Tibial artery (tissue), 4 donors: ENCODE measurements at regions not wholly inside any gene's neighbourhood (a gene's known extent, or its start where the extent isn't known, plus 50 kb on each side); places are given as distances from the start of the nearest gene placed in this dataset.
"Not testable (repeated sequence)": the region's sequence is repeated elsewhere in the genome, so short reads cannot be mapped to it uniquely, and the experiment has no call there.

Source experiments
- DNase-seq, 2 donors: peaks; one replicate each; pipeline ENCODE4 v3.0.0-alpha.2; 2019
- H3K27ac ChIP-seq, 2 donors: fragments of 200-600 bp; sonication (generic) in 1 of 2; 1 replicate in 1 of 2; 2 replicates in 1 of 2; pipeline ENCODE4 v1.5.1; 2018 to 2019; ENCODE audit warnings: mild to moderate bottlenecking in 1 of 2
- H3K27me3 ChIP-seq, 2 donors: fragments of 200-600 bp; sonication (generic) in 1 of 2; one replicate each; pipeline versions ENCODE4 v1.5.1 to v1.6.0; 2016 to 2019
- H3K36me3 ChIP-seq, 3 donors: fragments of 200-600 bp; sonication (generic) in 2 of 3; one replicate each; pipeline ENCODE4 v1.5.1; 2016 to 2019; ENCODE audit warnings: mild to moderate bottlenecking in 2 of 3
- H3K4me1 ChIP-seq, 4 donors: fragments of 200-600 bp; sonication (generic) in 2 of 4; 1 replicate in 3 of 4; 2 replicates in 1 of 4; pipeline ENCODE4 v1.5.1; 2016 to 2019
- H3K4me3 ChIP-seq, 2 donors: fragments of 200-600 bp; sonication (generic) in 1 of 2; 1 replicate in 1 of 2; 2 replicates in 1 of 2; pipeline ENCODE4 v1.5.1; 2018 to 2019; ENCODE audit warnings: mild to moderate bottlenecking in 2 of 2
- H3K9me3 ChIP-seq, 3 donors: fragments of 200-600 bp; sonication (generic) in 1 of 3; one replicate each; pipeline ENCODE4 v1.5.1; 2016 to 2019
- intact Hi-C: fragments of 100-400 bp; cut with DNase I; formaldehyde crosslinking; loops from one replicate; pipeline ENCODE4 v1.15.0; 2023; ENCODE audit warnings: low total_unique reads
- TF ChIP-seq, protein P1 (sequence below), 2 experiments: fragments of 200-600 bp in 1 of 2; fragments of 450-650 bp in 1 of 2; IDR thresholded peaks; one replicate each; pipeline ENCODE4 v1.5.1; 2017 to 2019; ENCODE audit warnings: antibody characterized with exemption in 2 of 2, mild to moderate bottlenecking in 1 of 2, moderate library complexity in 1 of 2

DNA sequence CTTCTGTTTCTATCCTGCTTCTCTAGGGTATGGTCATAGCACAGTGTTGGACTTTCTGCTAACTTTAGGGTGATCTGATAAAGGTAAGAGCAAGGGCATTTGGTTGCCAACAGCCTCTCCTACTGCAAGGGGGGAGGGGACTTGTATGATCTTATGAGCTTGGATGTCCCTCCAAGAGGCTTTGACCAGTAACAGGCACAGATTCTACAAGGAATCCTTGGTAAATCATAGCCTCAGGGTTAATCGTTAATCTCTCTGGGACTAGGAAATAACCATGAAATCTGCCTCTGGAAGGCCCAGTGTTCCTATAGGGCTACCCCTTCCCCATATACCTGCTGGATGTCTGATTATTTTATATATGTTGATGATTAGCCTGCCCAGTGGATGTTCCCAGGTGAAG is 134.8 kb upstream of the TNFSF4 start:
- DNase-seq, result no peak

DNA sequence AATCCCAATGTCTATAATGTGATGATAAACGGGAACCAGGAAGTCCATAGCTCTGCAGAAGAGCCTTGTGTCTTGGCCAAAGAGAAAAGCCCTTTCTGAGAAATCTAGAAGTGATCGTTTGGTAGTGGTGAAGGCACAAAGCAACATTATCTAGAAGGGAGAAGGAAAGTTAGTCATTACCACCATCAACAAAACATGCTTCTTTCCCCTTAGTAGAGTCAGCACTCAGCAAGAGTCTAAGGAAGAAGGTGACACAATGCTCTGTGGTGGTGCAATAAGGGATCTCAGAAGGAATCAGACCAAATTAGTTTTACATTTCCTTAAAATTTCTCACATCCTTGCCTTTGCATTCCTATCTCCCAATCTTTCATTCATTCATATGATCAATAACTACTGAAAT is 134.4 kb upstream of the PRDX6 start:
- no peak for DNase-seq
- TF ChIP-seq, protein P1, sequence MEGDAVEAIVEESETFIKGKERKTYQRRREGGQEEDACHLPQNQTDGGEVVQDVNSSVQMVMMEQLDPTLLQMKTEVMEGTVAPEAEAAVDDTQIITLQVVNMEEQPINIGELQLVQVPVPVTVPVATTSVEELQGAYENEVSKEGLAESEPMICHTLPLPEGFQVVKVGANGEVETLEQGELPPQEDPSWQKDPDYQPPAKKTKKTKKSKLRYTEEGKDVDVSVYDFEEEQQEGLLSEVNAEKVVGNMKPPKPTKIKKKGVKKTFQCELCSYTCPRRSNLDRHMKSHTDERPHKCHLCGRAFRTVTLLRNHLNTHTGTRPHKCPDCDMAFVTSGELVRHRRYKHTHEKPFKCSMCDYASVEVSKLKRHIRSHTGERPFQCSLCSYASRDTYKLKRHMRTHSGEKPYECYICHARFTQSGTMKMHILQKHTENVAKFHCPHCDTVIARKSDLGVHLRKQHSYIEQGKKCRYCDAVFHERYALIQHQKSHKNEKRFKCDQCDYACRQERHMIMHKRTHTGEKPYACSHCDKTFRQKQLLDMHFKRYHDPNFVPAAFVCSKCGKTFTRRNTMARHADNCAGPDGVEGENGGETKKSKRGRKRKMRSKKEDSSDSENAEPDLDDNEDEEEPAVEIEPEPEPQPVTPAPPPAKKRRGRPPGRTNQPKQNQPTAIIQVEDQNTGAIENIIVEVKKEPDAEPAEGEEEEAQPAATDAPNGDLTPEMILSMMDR (IDR thresholded peaks at IDR 0.05), result no peak
- intact Hi-C loops, result no loop called here
- no peak overlapping the region for H3K27ac ChIP-seq
- no peak overlapping the region for H3K4me3 ChIP-seq
- no peaks in the 10 kb centered on the region for H3K27me3 ChIP-seq
- H3K9me3 ChIP-seq, result no peaks in the 10 kb centered on the region
- H3K36me3 ChIP-seq, result no peaks in the 10 kb centered on the region
- H3K4me1 ChIP-seq, result no peaks in the 10 kb centered on the region

More for the DNA sequence above, 134.8 kb upstream of the TNFSF4 start:
- H3K4me1 ChIP-seq, result no peaks in the 10 kb centered on the region
- TF ChIP-seq, protein P1 (IDR thresholded peaks at IDR 0.05), result no peak
- no peak overlapping the region for H3K4me3 ChIP-seq
- no peaks in the 10 kb centered on the region for H3K36me3 ChIP-seq
- no peaks in the 10 kb centered on the region for H3K9me3 ChIP-seq
- intact Hi-C loops, result no loop called here
- H3K27ac ChIP-seq, result no peak overlapping the region
- no peaks in the 10 kb centered on the region for H3K27me3 ChIP-seq

DNA sequence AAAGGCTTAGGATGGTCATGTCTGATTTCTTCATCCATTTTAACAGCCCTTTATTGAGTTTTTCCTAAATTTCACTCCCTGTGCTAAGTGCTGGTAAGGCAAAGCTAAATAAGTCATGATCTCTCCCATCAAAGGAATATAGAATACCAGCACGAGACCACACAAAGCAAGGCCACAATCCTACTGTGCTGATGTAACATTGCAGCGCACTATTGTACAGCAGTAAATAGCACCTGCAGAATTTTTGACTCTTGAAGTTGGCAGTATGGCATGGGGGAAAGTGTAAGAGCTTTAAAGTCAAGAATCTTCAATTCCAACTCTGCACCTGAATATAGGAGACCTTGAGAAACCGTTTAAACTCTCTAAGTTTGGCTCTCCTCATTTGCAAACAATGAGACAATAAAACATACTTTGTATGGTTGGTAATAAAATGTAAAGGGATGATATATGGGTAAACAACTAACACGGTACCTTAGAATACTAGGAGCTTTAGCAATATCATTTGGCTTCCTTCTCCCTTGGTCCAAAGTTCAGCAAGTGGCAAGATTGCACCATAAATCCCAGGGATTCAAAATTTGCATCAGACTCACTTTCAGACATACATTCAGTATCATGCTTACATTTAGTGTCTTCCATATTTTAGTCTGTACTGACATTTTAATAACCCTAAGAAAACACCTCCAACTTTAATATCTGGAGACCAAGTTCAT is 132.9 kb upstream of the PRDX6 start:
- H3K27me3 ChIP-seq, result no peaks in the 10 kb centered on the region
- no peaks in the 10 kb centered on the region for H3K36me3 ChIP-seq
- TF ChIP-seq, protein P1 (IDR thresholded peaks at IDR 0.05), result no peak
- H3K4me1 ChIP-seq, result no peaks in the 10 kb centered on the region
- H3K9me3 ChIP-seq, result no peaks in the 10 kb centered on the region
- no peak for DNase-seq
- H3K27ac ChIP-seq, result no peak overlapping the region
- intact Hi-C loops, result no loop called here
- H3K4me3 ChIP-seq, result no peak overlapping the region

DNA sequence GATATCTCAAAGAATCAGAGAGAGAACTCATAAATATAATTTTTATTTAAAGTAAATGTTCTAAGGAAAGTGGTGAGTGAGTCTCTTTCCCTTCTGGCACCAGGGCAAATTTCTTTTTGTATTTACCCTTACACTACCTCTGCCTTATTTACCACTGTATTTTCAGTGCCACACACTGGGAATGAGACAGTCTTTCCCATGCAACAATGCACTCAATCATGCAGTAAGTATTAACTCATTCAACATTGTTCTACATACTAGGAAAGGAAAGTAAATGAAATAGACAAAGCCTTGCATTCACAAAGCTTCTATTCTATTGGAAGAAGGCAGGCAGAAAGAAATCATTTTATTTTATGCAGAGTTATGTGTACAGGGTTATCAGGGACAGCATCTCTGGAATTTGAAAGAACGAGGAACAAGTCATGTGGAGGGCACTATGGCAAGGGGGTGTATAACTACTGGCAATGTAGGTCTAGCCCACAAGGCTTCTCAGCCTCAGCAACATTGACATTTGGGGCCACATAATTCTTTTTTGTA is 129.8 kb upstream of the PRDX6 start:
- DNase-seq, result no peak
- H3K27ac ChIP-seq, result no peak overlapping the region
- no peaks in the 10 kb centered on the region for H3K27me3 ChIP-seq
- no peak overlapping the region for H3K4me3 ChIP-seq
- intact Hi-C loops, result no loop called here
- peaks cover 0 to 5% (median 0%) of the 10 kb centered on the region in 3 donors for H3K9me3 ChIP-seq
- H3K36me3 ChIP-seq, result no peaks in the 10 kb centered on the region
- TF ChIP-seq, protein P1 (IDR thresholded peaks at IDR 0.05), result no peak
- H3K4me1 ChIP-seq, result no peaks in the 10 kb centered on the region

DNA sequence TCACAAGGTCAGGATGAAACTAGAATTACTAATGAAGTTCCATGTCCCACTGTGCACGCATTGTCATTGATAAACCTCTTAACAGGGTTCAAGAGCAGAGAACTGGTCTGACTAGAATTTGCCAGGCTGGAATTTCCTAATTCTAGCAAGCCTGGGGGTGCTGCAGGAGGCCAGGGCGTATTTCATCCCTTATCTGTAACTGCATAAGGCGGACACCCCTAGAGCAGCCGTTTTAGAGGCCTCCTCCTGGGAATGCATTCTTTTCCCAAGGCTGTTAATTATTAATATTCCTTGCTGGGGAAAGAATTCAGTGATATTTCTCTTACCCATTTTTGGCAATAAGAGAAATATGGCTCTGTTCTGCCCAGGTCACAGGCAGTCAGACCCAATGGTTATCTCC is 124.5 kb upstream of the PRDX6 start:
- intact Hi-C loops, H3K27me3 ChIP-seq, H3K4me1 ChIP-seq, H3K36me3 ChIP-seq, H3K4me3 ChIP-seq, H3K27ac ChIP-seq, DNase-seq: not testable (repeated sequence)
- peaks cover 0 to 14% (median 4%) of the 10 kb centered on the region in 3 donors for H3K9me3 ChIP-seq

DNA sequence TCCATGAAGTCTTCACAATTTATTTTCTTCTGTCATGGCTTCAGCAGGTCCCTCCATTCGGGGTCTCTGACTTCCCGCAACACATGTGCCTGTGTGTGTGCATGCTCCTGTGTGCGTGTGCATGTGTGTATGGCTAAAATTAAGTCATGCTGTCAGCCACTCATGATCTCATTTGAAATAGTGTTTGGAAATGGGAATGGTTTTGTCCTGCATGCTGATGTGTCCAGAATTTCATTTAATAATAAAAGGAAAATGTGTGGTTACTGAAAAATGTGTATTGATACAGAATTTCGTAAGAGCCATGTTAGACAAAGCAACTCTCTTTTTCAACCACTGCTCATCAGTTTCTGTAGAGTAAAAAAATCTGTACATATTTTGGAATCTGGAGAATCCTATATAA is 123.8 kb upstream of the PRDX6 start:
- TF ChIP-seq, protein P1 (IDR thresholded peaks at IDR 0.05), result no peak
- H3K4me1 ChIP-seq, result no peaks in the 10 kb centered on the region
- no peak overlapping the region for H3K27ac ChIP-seq
- H3K4me3 ChIP-seq, result no peak overlapping the region
- intact Hi-C loops, result no loop called here
- peaks cover 0 to 14% (median 4%) of the 10 kb centered on the region in 3 donors for H3K9me3 ChIP-seq
- no peaks in the 10 kb centered on the region for H3K36me3 ChIP-seq
- no peak for DNase-seq
- no peaks in the 10 kb centered on the region for H3K27me3 ChIP-seq
